T-helper 2 cell treated with Interferon-gamma antibody and Interleukin-4, amounts not matched to agents 5 μg/mL and 100 μg/mL, for 36 hours (primary cell): ENCODE measurements at regions not wholly inside any gene's neighbourhood (a gene's known extent, or its start where the extent isn't known, plus 50 kb on each side); places are given as distances from the start of the nearest gene placed in this dataset.
"Not testable (repeated sequence)": the region's sequence is repeated elsewhere in the genome, so short reads cannot be mapped to it uniquely, and the experiment has no call there.

ENCODE experiments used
- DNase-seq: peaks from one replicate; pipeline ENCODE4 v3.0.0; 2021; ENCODE audit warnings: low spot score
- H3K27ac Mint-ChIP-seq: one replicate; pipeline ENCODE4 v1.8.0; 2021; ENCODE audit warnings: mild to moderate bottlenecking, mixed read lengths
- H3K27me3 Mint-ChIP-seq: one replicate; pipeline ENCODE4 v1.8.0; 2021; ENCODE audit warnings: low read depth, mixed read lengths
- H3K36me3 Mint-ChIP-seq: one replicate; pipeline ENCODE4 v1.8.0; 2021; ENCODE audit warnings: low read depth, mixed read lengths
- H3K4me1 Mint-ChIP-seq: one replicate; pipeline ENCODE4 v1.8.0; 2021; ENCODE audit warnings: low read depth, mixed read lengths
- H3K4me3 Mint-ChIP-seq: one replicate; pipeline ENCODE4 v1.8.0; 2022; ENCODE audit warnings: mild to moderate bottlenecking, moderate library complexity, mixed read lengths
- H3K9me3 Mint-ChIP-seq: one replicate; pipeline ENCODE4 v1.8.0; 2021; ENCODE audit warnings: mixed read lengths

- no peak overlapping the region for H3K27ac Mint-ChIP-seq
- peaks cover 53% of the 10 kb centered on the region for H3K27me3 Mint-ChIP-seq
- H3K4me3 Mint-ChIP-seq, result no peak overlapping the region
- DNase-seq, result no peak
- H3K9me3 Mint-ChIP-seq, result no peaks in the 10 kb centered on the region
- H3K36me3 Mint-ChIP-seq, result no peaks in the 10 kb centered on the region
- H3K4me1 Mint-ChIP-seq, result no peaks in the 10 kb centered on the region
Observed at GRCh38 chr13:79212064-79212619, 193.9 kb downstream of the RBM26 start.

GRCh38 chr13:79211377-79211776 is 194.7 kb downstream of the RBM26 start:
- Mint-ChIP-seq H3K27ac (no peak overlapping the region), H3K9me3 (no peaks in the 10 kb centered on the region), H3K4me3 (no peak overlapping the region), H3K36me3 (no peaks in the 10 kb centered on the region), H3K4me1 (no peaks in the 10 kb centered on the region), H3K27me3 (peaks cover 48% of the 10 kb centered on the region)
- no peak for DNase-seq

- Mint-ChIP-seq H3K9me3 (no peaks in the 10 kb centered on the region), H3K4me1 (peaks cover 35% of the 10 kb centered on the region), H3K27me3 (peaks cover 15% of the 10 kb centered on the region), H3K27ac (no peak overlapping the region), H3K4me3 (no peak overlapping the region), H3K36me3 (no peaks in the 10 kb centered on the region)
- no peak for DNase-seq
Observed at GRCh38 chr13:79197933-79198332, 208.1 kb downstream of the RBM26 start.

GRCh38 chr13:79196843-79197242 is 209.2 kb downstream of the RBM26 start:
- Mint-ChIP-seq H3K27ac (no peak overlapping the region), H3K4me1 (peaks cover 43% of the 10 kb centered on the region), H3K9me3 (no peaks in the 10 kb centered on the region), H3K4me3 (peak overlapping the region; percentile 2), H3K27me3 (peaks cover 18% of the 10 kb centered on the region), H3K36me3 (no peaks in the 10 kb centered on the region)
- no peak for DNase-seq

GRCh38 chr13:79196366-79196765 is 209.7 kb downstream of the RBM26 start:
- no peaks in the 10 kb centered on the region for H3K36me3 Mint-ChIP-seq
- peaks cover 43% of the 10 kb centered on the region for H3K4me1 Mint-ChIP-seq
- H3K9me3 Mint-ChIP-seq, result no peaks in the 10 kb centered on the region
- H3K27ac Mint-ChIP-seq, result no peak overlapping the region
- H3K4me3 Mint-ChIP-seq, result peak overlapping the region; percentile 2
- peaks cover 22% of the 10 kb centered on the region for H3K27me3 Mint-ChIP-seq
- DNase-seq, result peak; percentile 20

GRCh38 chr13:79194727-79195126 is 211.3 kb downstream of the RBM26 start:
- DNase-seq, result no peak
- Mint-ChIP-seq H3K27ac (no peak overlapping the region), H3K4me3 (peak overlapping the region; percentile 55)

GRCh38 chr13:79194272-79194671 is 211.8 kb downstream of the RBM26 start:
- Mint-ChIP-seq H3K4me3 (peak overlapping the region; percentile 55), H3K27ac (peak overlapping the region; percentile 12), H3K36me3 (no peaks in the 10 kb centered on the region), H3K27me3 (peaks cover 26% of the 10 kb centered on the region), H3K9me3 (no peaks in the 10 kb centered on the region), H3K4me1 (peaks cover 49% of the 10 kb centered on the region)
- DNase-seq, result peak; percentile 72

More at GRCh38 chr13:79194727-79195126, 211.3 kb downstream of the RBM26 start:
- Mint-ChIP-seq H3K27me3 (peaks cover 26% of the 10 kb centered on the region), H3K36me3 (no peaks in the 10 kb centered on the region), H3K9me3 (no peaks in the 10 kb centered on the region), H3K4me1 (peaks cover 49% of the 10 kb centered on the region)

- no peaks in the 10 kb centered on the region for H3K36me3 Mint-ChIP-seq
- peaks cover 44% of the 10 kb centered on the region for H3K4me1 Mint-ChIP-seq
- H3K9me3 Mint-ChIP-seq, result no peaks in the 10 kb centered on the region
- H3K27ac Mint-ChIP-seq, result no peak overlapping the region
- no peak for DNase-seq
- peaks cover 42% of the 10 kb centered on the region for H3K27me3 Mint-ChIP-seq
- no peak overlapping the region for H3K4me3 Mint-ChIP-seq
Observed at GRCh38 chr13:79191501-79191900, 214.6 kb downstream of the RBM26 start.

GRCh38 chr13:79190932-79191331 is 215.1 kb downstream of the RBM26 start:
- Mint-ChIP-seq H3K4me1 (peaks cover 38% of the 10 kb centered on the region), H3K4me3 (no peak overlapping the region), H3K36me3 (no peaks in the 10 kb centered on the region), H3K9me3 (no peaks in the 10 kb centered on the region), H3K27ac (no peak overlapping the region), H3K27me3 (peaks cover 44% of the 10 kb centered on the region)
- no peak for DNase-seq

GRCh38 chr13:79187917-79188690 is 218.0 kb downstream of the RBM26 start:
- Mint-ChIP-seq H3K4me3 (no peak overlapping the region), H3K27ac (no peak overlapping the region), H3K9me3 (no peaks in the 10 kb centered on the region), H3K27me3 (peaks cover 46% of the 10 kb centered on the region), H3K36me3 (no peaks in the 10 kb centered on the region), H3K4me1 (peaks cover 15% of the 10 kb centered on the region)
- DNase-seq, result no peak

GRCh38 chr13:79185580-79185979 is 220.5 kb downstream of the RBM26 start:
- no peak overlapping the region for H3K4me3 Mint-ChIP-seq
- no peaks in the 10 kb centered on the region for H3K36me3 Mint-ChIP-seq
- H3K9me3 Mint-ChIP-seq, result no peaks in the 10 kb centered on the region
- H3K4me1 Mint-ChIP-seq, result no peaks in the 10 kb centered on the region
- H3K27me3 Mint-ChIP-seq, result peaks cover 41% of the 10 kb centered on the region
- no peak overlapping the region for H3K27ac Mint-ChIP-seq
- no peak for DNase-seq

- H3K9me3 Mint-ChIP-seq, result no peaks in the 10 kb centered on the region
- DNase-seq, result no peak
- no peaks in the 10 kb centered on the region for H3K36me3 Mint-ChIP-seq
- H3K27me3 Mint-ChIP-seq, result peaks cover 40% of the 10 kb centered on the region
- no peaks in the 10 kb centered on the region for H3K4me1 Mint-ChIP-seq
- no peak overlapping the region for H3K4me3 Mint-ChIP-seq
- H3K27ac Mint-ChIP-seq, result no peak overlapping the region
Observed at GRCh38 chr13:79183231-79183630, 222.8 kb downstream of the RBM26 start.

GRCh38 chr13:79173691-79174090 is 232.4 kb downstream of the RBM26 start:
- DNase-seq, H3K36me3 Mint-ChIP-seq: not testable (repeated sequence)
- H3K9me3 Mint-ChIP-seq, result peaks cover 13% of the 10 kb centered on the region

GRCh38 chr13:79172924-79173323 is 233.1 kb downstream of the RBM26 start:
- not testable (repeated sequence) for DNase-seq, H3K4me3 Mint-ChIP-seq, H3K4me1 Mint-ChIP-seq, H3K27ac Mint-ChIP-seq, H3K36me3 Mint-ChIP-seq
- Mint-ChIP-seq H3K9me3 (peaks cover 13% of the 10 kb centered on the region), H3K27me3 (peaks cover 35% of the 10 kb centered on the region)

More at GRCh38 chr13:79173691-79174090, 232.4 kb downstream of the RBM26 start:
- not testable (repeated sequence) for H3K4me1 Mint-ChIP-seq, H3K4me3 Mint-ChIP-seq, H3K27ac Mint-ChIP-seq
- H3K27me3 Mint-ChIP-seq, result peaks cover 33% of the 10 kb centered on the region
